OCI-LY7 (cell line): ENCODE measurements at regions not wholly inside any gene's neighbourhood (a gene's known extent, or its start where the extent isn't known, plus 50 kb on each side); places are given as distances from the start of the nearest gene placed in this dataset.

ENCODE experiments used
- BruUV-seq: library from RNA; stranded (reverse); fragments of 400-500 nt; replicated peaks from 2 replicates; lab custom pipeline; 2021; lab: Mats Ljungman, UMichigan
- CTCF ChIA-PET: fragments of 300-600 bp; sonication (Branson Sonifier 250); formaldehyde crosslinking; loops from one replicate; lab custom pipeline; 2022; ENCODE audit warnings: antibody characterized with exemption; ENCODE audit not compliant: unreplicated experiment; lab: Charles Lee
- POLR2A ChIA-PET: fragments of 300-600 bp; sonication (Branson Sonifier 250); formaldehyde crosslinking; loops from one replicate; lab custom pipeline; 2022; ENCODE audit warnings: antibody characterized with exemption; lab: Charles Lee
- DNase-seq: peaks from one replicate; pipeline ENCODE4 v3.0.0-alpha.2; 2015; ENCODE audit warnings: low spot score
- H2AFZ ChIP-seq: fragments of 200-600 bp; sonication (generic), shearing (Covaris generic); 2 replicates; pipeline ENCODE4 v1.6.1; 2014; ENCODE audit warnings: mild to moderate bottlenecking, antibody characterized with exemption, low read length, moderate library complexity
- H3K27ac ChIP-seq: fragments of 200-600 bp; sonication (generic); 2 replicates; pipeline ENCODE4 v1.5.1; 2014; ENCODE audit warnings: mixed run types, low read depth, mild to moderate bottlenecking, moderate library complexity, low read length, inconsistent platforms; ENCODE audit not compliant: poor library complexity, severe bottlenecking
- H3K36me3 ChIP-seq: fragments of 200-600 bp; sonication (generic); 2 replicates; pipeline ENCODE4 v1.6.1; 2014; ENCODE audit warnings: mild to moderate bottlenecking, antibody characterized with exemption, low read length, moderate library complexity, mixed read lengths; ENCODE audit not compliant: insufficient read depth
- H3K4me1 ChIP-seq: fragments of 200-600 bp; sonication (generic); 2 replicates; pipeline ENCODE4 v1.5.1; 2014; ENCODE audit warnings: mild to moderate bottlenecking, low read length; ENCODE audit not compliant: insufficient read depth, poor library complexity, severe bottlenecking
- H3K4me2 ChIP-seq: fragments of 200-600 bp; sonication (generic); 2 replicates; pipeline ENCODE4 v1.6.1; 2014; ENCODE audit warnings: mild to moderate bottlenecking, low read length
- H3K4me3 ChIP-seq: fragments of 200-600 bp; sonication (generic); 2 replicates; pipeline ENCODE4 v1.5.1; 2014; ENCODE audit warnings: mild to moderate bottlenecking, low read depth, low read length; ENCODE audit not compliant: poor library complexity, severe bottlenecking
- H3K79me2 ChIP-seq: fragments of 200-600 bp; sonication (generic); 2 replicates; pipeline ENCODE4 v1.6.1; 2016; ENCODE audit warnings: low read depth, mild to moderate bottlenecking, low read length, moderate library complexity, mixed read lengths; ENCODE audit not compliant: insufficient read depth
- H3K9me2 ChIP-seq: fragments of 200-600 bp; sonication (generic); 2 replicates; pipeline ENCODE4 v1.6.1; 2016; ENCODE audit warnings: mild to moderate bottlenecking, low read length, mixed read lengths; ENCODE audit not compliant: insufficient read depth
- H3K9me3 ChIP-seq: fragments of 200-600 bp; sonication (generic); 2 replicates; pipeline ENCODE4 v1.6.1; 2014; ENCODE audit warnings: mild to moderate bottlenecking, mixed run types, low read length, mixed read lengths
- H4K20me1 ChIP-seq: fragments of 200-600 bp; sonication (generic); 2 replicates; pipeline ENCODE4 v1.6.1; 2014; ENCODE audit warnings: mild to moderate bottlenecking, antibody characterized with exemption, low read length, moderate library complexity, mixed read lengths; ENCODE audit not compliant: insufficient read depth
- EZH2phosphoT487 ChIP-seq: fragments of 200-600 bp; sonication (generic); IDR thresholded peaks from 2 replicates; pipeline ENCODE4 v1.6.1; 2018; ENCODE audit warnings: low read depth, borderline replicate concordance, mild to moderate bottlenecking, mixed run types, antibody characterized with exemption, low read length, moderate library complexity, mixed read lengths
- intact Hi-C: fragments of 100-400 bp; cut with micrococcal nuclease; formaldehyde crosslinking; loops from one replicate; pipeline ENCODE4 v1.10.0; 2022; ENCODE audit not compliant: unreplicated experiment
- TF ChIP-seq, protein P1 (sequence below): fragments of 200-600 bp; sonication (generic); conservative IDR thresholded peaks from 2 replicates; pipeline ENCODE4 v1.5.1; 2014; ENCODE audit warnings: mild to moderate bottlenecking, antibody characterized with exemption, low read length, moderate library complexity, mixed read lengths

DNA sequence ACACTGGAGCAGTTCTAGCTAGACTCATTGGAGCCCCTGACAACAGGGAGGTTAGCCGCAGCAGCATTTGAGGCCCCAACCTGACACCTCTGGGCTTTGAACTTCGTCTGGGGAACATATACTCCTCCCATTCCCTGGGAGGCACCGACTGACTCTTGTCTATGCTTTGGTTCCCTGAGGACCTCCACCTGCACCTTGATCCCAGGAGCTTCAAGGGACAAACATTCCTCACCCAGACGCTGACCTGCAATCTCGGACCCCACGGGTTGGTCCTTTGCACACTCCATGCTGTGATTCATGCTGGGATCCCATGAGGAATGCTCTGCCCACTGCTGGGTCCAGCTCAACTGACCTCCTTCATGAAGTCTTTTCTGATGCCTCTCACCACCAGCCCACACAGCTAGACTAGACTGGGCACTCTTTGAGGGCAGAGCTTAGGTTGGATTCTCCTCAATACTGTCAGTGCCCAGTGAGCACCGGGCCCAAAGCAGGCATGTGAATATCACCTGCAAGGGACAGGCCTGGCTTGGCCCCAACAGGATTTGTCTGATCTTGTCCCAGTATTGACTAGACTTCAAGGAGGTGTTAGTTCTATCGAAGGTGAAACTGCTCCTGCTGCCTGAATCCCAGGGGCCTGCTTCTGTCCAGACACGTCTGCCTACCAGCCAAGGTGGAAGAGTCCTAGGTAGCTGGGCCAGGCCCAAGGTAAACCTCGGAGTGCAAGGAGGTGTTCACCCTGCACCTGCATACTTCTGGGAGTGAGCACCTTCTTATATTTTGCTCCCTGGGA is 51.8 kb upstream of the ZBTB43 start:
- H4K20me1 ChIP-seq = no peaks in the 10 kb centered on the region
- BruUV-seq = no TSS peak
- no peaks in the 10 kb centered on the region for H3K9me2 ChIP-seq
- DNase-seq = no peak
- no peaks in the 10 kb centered on the region for H3K36me3 ChIP-seq
- no peaks in the 10 kb centered on the region for H3K79me2 ChIP-seq
- H2AFZ ChIP-seq = no peak overlapping the region
- POLR2A ChIA-PET = no interaction called here
- no peaks in the 10 kb centered on the region for H3K9me3 ChIP-seq
- no peak overlapping the region for H3K4me3 ChIP-seq
- CTCF ChIA-PET = no interaction called here
- H3K27ac ChIP-seq = no peak overlapping the region
- H3K4me1 ChIP-seq = peaks cover 3% of the 10 kb centered on the region
- intact Hi-C loops = no loop called here
- TF ChIP-seq EZH2phosphoT487 = no peak
- TF ChIP-seq, protein P1, sequence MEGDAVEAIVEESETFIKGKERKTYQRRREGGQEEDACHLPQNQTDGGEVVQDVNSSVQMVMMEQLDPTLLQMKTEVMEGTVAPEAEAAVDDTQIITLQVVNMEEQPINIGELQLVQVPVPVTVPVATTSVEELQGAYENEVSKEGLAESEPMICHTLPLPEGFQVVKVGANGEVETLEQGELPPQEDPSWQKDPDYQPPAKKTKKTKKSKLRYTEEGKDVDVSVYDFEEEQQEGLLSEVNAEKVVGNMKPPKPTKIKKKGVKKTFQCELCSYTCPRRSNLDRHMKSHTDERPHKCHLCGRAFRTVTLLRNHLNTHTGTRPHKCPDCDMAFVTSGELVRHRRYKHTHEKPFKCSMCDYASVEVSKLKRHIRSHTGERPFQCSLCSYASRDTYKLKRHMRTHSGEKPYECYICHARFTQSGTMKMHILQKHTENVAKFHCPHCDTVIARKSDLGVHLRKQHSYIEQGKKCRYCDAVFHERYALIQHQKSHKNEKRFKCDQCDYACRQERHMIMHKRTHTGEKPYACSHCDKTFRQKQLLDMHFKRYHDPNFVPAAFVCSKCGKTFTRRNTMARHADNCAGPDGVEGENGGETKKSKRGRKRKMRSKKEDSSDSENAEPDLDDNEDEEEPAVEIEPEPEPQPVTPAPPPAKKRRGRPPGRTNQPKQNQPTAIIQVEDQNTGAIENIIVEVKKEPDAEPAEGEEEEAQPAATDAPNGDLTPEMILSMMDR = no peak
- no peak overlapping the region for H3K4me2 ChIP-seq

DNA sequence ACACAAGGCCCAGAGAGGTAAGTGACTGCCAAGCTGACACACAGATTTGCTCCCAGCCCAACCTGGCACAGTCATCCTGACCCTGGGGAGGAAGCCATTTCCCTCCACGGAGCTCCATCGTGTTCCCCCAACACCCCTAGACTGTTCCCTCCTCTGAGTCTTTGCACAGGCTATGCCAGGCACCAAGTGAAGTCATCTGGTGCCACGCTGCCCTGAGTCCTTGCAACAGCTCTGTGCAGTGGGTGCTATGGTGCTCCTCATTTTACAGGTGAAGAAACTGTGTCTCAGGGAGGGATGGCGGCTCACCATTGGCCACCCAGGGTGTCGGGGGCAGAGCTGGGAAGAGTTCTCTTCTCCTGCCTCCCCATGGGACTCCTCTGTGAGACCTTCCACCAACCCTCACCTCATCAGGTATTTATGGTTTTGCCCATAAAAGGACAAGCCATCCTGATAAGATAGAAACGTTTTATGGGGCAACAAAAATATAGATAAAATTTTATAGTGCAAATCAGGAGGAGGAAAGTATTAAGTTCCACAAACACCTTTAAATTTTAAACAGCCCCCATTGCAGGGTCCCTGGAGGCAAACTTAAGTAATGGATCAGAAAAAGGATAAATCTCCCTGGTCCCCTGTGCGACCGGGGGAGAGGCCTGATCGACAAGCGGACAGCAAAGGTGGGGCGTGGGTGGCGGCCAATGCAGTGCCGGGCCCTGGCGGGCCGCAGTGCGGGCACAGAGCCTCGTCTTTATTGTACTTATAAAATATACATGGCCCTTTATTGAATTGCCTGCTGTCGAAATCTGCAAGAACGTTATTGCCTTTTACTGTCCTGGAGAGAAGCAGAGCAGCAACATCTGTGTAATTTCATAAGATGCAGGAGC is 50.2 kb upstream of the ZBTB43 start:
- Histone ChIP-seq H3K9me2 (no peaks in the 10 kb centered on the region), H3K27ac (no peak overlapping the region), H3K4me2 (no peak overlapping the region), H3K9me3 (no peaks in the 10 kb centered on the region), H3K79me2 (no peaks in the 10 kb centered on the region), H3K4me1 (no peaks in the 10 kb centered on the region), H4K20me1 (no peaks in the 10 kb centered on the region), H2AFZ (no peak overlapping the region), H3K4me3 (no peak overlapping the region), H3K36me3 (no peaks in the 10 kb centered on the region)
- ChIA-PET CTCF (interaction anchor here (0.6 kb wide), 1 partner anchor 39 kb away, joined by 3 read pairs; no protein-coding TSS in a partner anchor), POLR2A (no interaction called here)
- DNase-seq = no peak
- no TSS peak for BruUV-seq
- intact Hi-C loops = no loop called here
- TF ChIP-seq EZH2phosphoT487 = no peak
- TF ChIP-seq, protein P1 = no peak
